Ovary (tissue), 7 donors: ENCODE measurements at regions not wholly inside any gene's neighbourhood (a gene's known extent, or its start where the extent isn't known, plus 50 kb on each side); places are given as distances from the start of the nearest gene placed in this dataset.

Experiments
- DNase-seq, 5 donors: peaks; one replicate each; pipeline ENCODE4 v3.0.0-alpha.2; 2019 to 2020
- H3K27ac ChIP-seq, 2 donors: fragments of 200-600 bp; one replicate each; pipeline versions ENCODE4 v1.5.1 to v1.8.0; 2019 to 2022
- H3K27me3 ChIP-seq: fragments of 200-600 bp; one replicate; pipeline ENCODE4 v1.8.0; 2022
- H3K36me3 ChIP-seq: fragments of 200-600 bp; sonication (generic); one replicate; pipeline ENCODE4 v1.5.1; 2019
- H3K4me1 ChIP-seq: one replicate; pipeline ENCODE4 v1.8.1; 2013; ENCODE audit warnings: mild to moderate bottlenecking, moderate library complexity; ENCODE audit not compliant: insufficient read depth
- H3K4me3 ChIP-seq: fragments of 200-600 bp; sonication (generic); one replicate; pipeline ENCODE4 v1.5.1; 2017
- H3K9me3 ChIP-seq, 2 donors: fragments of 200-600 bp in 1 of 2; sonication (generic) in 1 of 2; one replicate each; pipeline versions ENCODE4 v1.5.1 to v1.8.1; 2013 to 2019; ENCODE audit warnings: mild to moderate bottlenecking in 1 of 2, moderate library complexity in 1 of 2
- EP300 ChIP-seq: sonication (generic); formaldehyde crosslinking; IDR thresholded peaks from one replicate; pipeline ENCODE4 v1.6.1; 2017; ENCODE audit warnings: antibody characterized with exemption
- POLR2A ChIP-seq: fragments of 450-650 bp; IDR thresholded peaks from one replicate; pipeline ENCODE4 v1.6.1; 2017; ENCODE audit warnings: antibody characterized with exemption, mild to moderate bottlenecking, moderate library complexity
- WGBS, 3 donors: extraction: QIAGEN DNeasy Blood & Tissue Kit in 1 of 3; methylation state at CpG; one replicate each; pipeline versions ENCODE4 v1.1.5 to v1.1.7; 2013 to 2017; 5-methylcytosine and 5-hydroxymethylcytosine counted together
- intact Hi-C, 4 donors: fragments of 100-400 bp; cut with DNase I; formaldehyde crosslinking; loops; one replicate each; pipeline versions ENCODE4 v1.11.0 to v1.15.1; 2022 to 2023
- TF ChIP-seq, protein P1 (sequence below), 3 donors: fragments of 450-650 bp in 2 of 3; fragments of 200-600 bp in 1 of 3; IDR thresholded peaks; one replicate each; pipeline versions ENCODE4 v1.5.1 to v1.8.0; 2016 to 2022; ENCODE audit warnings: antibody characterized with exemption in 3 of 3, mild to moderate bottlenecking in 1 of 3
- donor health status: DM: no; HTN: no; CAD: no; lungs with moderate emphysema.
- donor health status: DM: no; HTN: no; CAD: no.
- donor health status: Bipolar disorder and iron deficiency.
- donor health status: DM: no; HTN: no; CAD: no.
- donor health status: DM: yes; HTN: yes; CAD: no.

- WGBS, 3 donors, result 88 to 95% (median 91%) methylated on average over 3 of the region's 3 CpGs
- H3K36me3 ChIP-seq, result no peaks in the 10 kb centered on the region
- no peaks in the 10 kb centered on the region for H3K9me3 ChIP-seq
- H3K4me3 ChIP-seq, result no peak overlapping the region
- no peak for DNase-seq
- H3K4me1 ChIP-seq, result no peaks in the 10 kb centered on the region
- H3K27ac ChIP-seq, result no peak overlapping the region
- no peaks in the 10 kb centered on the region for H3K27me3 ChIP-seq
- intact Hi-C loops, result no loop called here
- TF ChIP-seq EP300, result no peak
- TF ChIP-seq, protein P1, sequence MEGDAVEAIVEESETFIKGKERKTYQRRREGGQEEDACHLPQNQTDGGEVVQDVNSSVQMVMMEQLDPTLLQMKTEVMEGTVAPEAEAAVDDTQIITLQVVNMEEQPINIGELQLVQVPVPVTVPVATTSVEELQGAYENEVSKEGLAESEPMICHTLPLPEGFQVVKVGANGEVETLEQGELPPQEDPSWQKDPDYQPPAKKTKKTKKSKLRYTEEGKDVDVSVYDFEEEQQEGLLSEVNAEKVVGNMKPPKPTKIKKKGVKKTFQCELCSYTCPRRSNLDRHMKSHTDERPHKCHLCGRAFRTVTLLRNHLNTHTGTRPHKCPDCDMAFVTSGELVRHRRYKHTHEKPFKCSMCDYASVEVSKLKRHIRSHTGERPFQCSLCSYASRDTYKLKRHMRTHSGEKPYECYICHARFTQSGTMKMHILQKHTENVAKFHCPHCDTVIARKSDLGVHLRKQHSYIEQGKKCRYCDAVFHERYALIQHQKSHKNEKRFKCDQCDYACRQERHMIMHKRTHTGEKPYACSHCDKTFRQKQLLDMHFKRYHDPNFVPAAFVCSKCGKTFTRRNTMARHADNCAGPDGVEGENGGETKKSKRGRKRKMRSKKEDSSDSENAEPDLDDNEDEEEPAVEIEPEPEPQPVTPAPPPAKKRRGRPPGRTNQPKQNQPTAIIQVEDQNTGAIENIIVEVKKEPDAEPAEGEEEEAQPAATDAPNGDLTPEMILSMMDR (IDR thresholded peaks at IDR 0.05), result no peak
- TF ChIP-seq POLR2A, result no peak
These were observed 98.1 kb upstream of the NMUR2 start for GRCh38 chr5:152503206-152503605.

DNA sequence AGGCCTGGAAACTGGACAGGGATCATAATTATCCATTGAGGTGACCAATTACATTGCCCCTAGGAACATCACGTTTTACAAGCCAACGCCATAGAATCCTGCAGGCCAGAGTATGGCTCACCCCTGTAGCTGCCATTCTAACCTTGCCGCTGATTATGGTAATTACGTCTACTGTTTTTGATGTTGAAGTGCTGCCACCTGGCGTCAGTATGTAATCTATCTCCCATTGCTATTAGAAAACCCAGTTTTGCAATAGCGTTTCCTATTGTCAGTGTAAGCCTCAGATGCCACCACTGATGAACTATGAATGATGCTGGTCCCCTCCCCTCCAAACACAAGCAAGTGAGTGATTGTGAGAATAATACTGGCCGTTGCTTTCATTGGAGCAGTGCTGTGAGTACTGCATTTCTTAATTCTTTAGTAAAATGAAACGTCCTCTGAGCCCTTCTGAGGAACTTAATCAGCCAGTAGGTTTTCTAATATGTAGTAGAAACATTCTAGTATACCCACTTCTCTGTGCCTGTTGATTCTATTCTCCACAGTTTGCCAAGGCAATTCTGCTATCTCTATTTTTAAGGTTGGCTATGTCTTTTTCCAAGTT, 100.5 kb upstream of the NMUR2 start:
- Histone ChIP-seq H3K4me1 (no peaks in the 10 kb centered on the region), H3K9me3 (no peaks in the 10 kb centered on the region), H3K27me3 (no peaks in the 10 kb centered on the region), H3K4me3 (no peak overlapping the region), H3K27ac (no peak overlapping the region), H3K36me3 (no peaks in the 10 kb centered on the region)
- 10 to 11% (median 10%) methylated on average over 8 of the region's 8 CpGs for WGBS, 3 donors
- intact Hi-C loops, result no loop called here
- TF ChIP-seq EP300 (no peak), POLR2A (no peak)
- TF ChIP-seq, protein P1 (IDR thresholded peaks at IDR 0.05), result no peak
- peak in 3 of 5 donors; percentile 18 to 29 (median 19) for DNase-seq

GRCh38 chr5:152511120-152511519, 106.0 kb upstream of the NMUR2 start:
- WGBS, 3 donors, result 70 to 87% (median 77%) methylated on average over 5 of the region's 5 CpGs
- TF ChIP-seq, protein P1 (IDR thresholded peaks at IDR 0.05), result no peak
- TF ChIP-seq EP300, result no peak
- TF ChIP-seq POLR2A, result no peak
- intact Hi-C loops, result loop anchor here in 1 of 4 donors (10.0 kb wide), 1 partner anchor 686 kb away; no protein-coding TSS in a partner anchor
- no peaks in the 10 kb centered on the region for H3K27me3 ChIP-seq
- H3K36me3 ChIP-seq, result no peaks in the 10 kb centered on the region
- H3K27ac ChIP-seq, result no peak overlapping the region
- DNase-seq, result no peak
- no peaks in the 10 kb centered on the region for H3K9me3 ChIP-seq
- H3K4me3 ChIP-seq, result no peak overlapping the region
- no peaks in the 10 kb centered on the region for H3K4me1 ChIP-seq

- no peak for DNase-seq
- no peak for TF ChIP-seq EP300
- TF ChIP-seq, protein P1 (IDR thresholded peaks at IDR 0.05), result no peak
- TF ChIP-seq POLR2A, result no peak
These were observed 106.6 kb upstream of the NMUR2 start for GRCh38 chr5:152511531-152512132.

More at GRCh38 chr5:152511531-152512132, 106.6 kb upstream of the NMUR2 start:
- WGBS, 3 donors, result 78 to 82% (median 78%) methylated on average over 7 of the region's 7 CpGs
- Histone ChIP-seq H3K27me3 (no peaks in the 10 kb centered on the region), H3K4me1 (no peaks in the 10 kb centered on the region), H3K9me3 (no peaks in the 10 kb centered on the region), H3K27ac (no peak overlapping the region), H3K4me3 (no peak overlapping the region), H3K36me3 (no peaks in the 10 kb centered on the region)
- intact Hi-C loops, result loop anchor here in 1 of 4 donors (10.0 kb wide), 1 partner anchor 687 kb away; no protein-coding TSS in a partner anchor
